HG03342 (cell line): ENCODE measurements at regions not wholly inside any gene's neighbourhood (a gene's known extent, or its start where the extent isn't known, plus 50 kb on each side); places are given as distances from the start of the nearest gene placed in this dataset.
"Not testable (repeated sequence)": the region's sequence is repeated elsewhere in the genome, so short reads cannot be mapped to it uniquely, and the experiment has no call there.

Experiments
- ATAC-seq: cut with Tn5 transposase; IDR thresholded peaks from one replicate; pipeline ENCODE4 v1.9.1; 2021; ENCODE audit warnings: mild to moderate bottlenecking, moderate library complexity; ENCODE audit not compliant: unreplicated experiment

DNA sequence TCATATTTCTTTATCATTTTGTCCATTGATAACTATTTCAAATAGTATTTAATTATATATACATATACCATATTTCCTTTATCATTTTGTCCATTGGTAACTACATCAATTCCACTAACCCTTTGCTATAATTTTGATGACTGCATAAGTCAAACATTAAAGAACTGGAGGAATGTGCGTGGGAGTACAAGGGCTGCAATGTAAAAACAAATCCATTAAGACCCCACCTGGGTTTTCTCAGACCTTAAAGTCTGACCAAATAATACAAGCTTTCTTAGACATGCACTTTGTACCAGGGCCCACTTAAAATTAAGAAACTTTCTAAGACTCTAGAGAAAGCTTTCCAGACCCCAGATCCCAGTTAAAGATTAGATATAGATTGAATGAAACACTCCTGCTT lies 1622.4 kb upstream of the PCDH10 start:
- no peak for ATAC-seq

DNA sequence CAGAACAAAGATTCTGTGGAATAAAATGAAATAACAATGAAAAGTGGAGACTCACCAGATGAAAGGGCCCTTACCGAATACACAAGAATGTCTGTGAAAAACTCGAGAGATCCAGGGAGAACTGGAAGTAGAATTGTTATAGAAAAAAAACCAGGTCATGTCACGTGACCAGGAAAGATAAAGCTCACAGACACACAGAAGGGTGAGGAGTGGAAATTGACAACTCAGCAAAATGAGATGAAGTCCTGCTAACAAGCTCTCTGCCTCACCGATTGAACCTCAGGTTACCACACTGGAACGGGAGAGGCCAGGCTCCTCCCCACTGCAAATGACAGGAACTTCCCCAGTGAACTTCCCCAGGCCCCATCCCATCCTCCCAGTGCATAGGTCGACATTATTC lies 1618.0 kb upstream of the PCDH10 start:
- no peak for ATAC-seq

DNA sequence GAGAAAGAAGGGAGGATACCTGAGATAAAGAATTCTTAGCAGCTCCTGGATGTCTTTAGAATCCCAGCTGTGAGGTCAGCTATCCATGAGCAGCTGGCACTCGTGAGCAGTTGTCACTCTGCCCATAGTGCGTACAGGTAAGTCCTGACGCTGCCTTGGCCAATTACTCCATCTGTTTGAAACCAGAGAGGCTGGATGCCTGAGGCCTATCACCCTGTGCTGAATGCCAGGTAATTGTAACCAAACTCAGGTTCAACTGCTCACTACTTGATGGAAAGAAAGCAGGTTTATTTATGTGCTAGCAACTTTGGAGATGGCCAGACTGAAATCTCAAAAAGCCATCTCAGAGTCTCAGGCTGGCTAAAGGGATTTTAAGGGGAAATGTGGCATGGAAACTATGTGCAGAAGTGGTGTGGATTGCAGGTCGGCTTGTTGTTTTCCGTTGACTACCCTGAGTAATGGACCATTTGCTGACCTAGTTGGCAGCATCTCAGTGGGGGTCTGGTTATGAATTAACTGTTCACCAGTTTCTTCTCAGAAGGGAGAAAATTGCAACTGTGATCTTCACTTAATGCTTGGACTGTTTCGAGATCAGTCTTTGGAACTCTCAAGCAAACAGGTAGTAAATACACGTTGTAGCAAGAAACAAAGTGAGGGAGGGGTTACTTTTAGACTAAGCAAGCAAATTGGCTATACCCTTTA lies 1614.0 kb upstream of the PCDH10 start:
- no peak for ATAC-seq

DNA sequence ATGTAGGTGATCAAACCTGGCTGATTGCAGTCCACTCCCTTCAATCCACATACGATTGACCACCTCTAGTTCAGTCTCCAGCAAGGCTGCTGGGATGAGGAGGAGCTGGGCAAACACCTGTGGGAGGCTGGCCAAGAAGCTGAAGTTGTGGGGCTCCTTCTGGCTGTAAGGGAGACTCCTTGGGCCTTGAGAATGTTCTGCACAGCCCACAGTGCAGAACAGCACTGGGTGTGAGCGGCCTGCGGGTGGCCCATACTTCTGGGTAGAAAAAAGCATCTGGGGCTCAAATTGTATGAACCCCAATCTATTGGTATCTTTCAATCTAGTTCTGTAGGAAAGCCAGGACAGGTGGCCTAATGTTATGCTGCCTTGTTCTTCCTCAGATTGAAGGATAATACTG lies 1608.8 kb upstream of the PCDH10 start:
- ATAC-seq: no peak

DNA sequence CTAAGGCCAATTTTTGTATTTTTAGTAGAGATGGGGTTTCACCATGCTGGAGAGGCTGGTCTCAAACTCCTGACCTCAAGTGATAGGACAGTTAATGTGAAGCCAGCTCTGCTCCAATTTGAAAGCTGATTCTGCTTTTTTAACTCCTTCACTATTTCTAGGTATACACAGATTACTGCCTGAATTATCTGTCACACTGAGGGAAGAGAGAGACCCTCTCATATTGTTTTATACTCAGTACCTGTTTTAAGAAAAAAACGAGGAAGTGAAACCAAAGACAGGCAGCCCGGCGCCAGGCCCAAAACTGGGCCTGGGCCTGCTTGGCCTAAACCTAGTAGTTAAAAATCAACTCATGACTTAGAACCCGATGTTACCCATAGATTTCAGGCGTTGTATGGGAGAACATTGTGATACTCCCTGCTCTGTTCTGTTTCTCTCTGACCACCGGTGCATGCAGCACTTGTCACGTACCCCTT lies 1601.5 kb upstream of the PCDH10 start:
- peak; percentile 67 for ATAC-seq

DNA sequence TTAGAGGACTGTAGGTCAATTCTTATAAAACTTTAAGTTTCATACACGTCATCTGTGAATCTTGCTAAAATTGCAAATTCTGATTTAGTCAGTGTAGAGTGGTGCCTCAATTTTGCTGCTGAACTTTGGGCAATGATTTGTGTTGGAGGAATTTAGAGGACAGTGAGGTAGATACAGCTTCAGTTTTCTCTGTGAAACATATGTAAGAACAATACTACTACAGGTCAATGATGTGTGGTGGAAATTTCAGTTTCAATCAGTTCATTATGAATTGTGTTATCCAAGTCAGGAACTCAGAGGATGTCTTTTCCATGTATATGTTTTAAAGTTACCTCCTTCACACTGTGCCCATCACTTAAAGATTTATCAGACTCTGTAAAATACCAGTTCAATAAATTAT lies 1597.8 kb upstream of the PCDH10 start:
- no peak for ATAC-seq

DNA sequence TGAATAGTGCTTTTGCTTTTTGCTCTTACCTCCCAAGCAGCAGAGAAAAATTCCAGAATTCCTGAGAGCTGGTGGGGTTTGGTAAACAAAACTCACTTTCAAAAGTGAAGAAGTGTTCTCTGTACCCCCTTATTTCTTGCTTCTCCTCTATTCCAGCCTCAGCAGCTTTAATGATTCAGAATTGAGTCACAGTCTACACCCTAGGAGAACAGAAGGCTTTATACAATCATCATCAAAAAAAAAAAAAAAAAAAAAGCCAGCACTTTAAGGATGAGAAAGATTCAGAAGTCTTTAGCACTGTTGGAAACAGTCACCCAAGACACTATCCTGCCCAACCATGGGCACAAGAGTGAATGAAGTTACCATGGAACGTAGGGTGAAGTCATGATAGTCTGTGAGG lies 1583.1 kb upstream of the PCDH10 start:
- ATAC-seq: no peak

DNA sequence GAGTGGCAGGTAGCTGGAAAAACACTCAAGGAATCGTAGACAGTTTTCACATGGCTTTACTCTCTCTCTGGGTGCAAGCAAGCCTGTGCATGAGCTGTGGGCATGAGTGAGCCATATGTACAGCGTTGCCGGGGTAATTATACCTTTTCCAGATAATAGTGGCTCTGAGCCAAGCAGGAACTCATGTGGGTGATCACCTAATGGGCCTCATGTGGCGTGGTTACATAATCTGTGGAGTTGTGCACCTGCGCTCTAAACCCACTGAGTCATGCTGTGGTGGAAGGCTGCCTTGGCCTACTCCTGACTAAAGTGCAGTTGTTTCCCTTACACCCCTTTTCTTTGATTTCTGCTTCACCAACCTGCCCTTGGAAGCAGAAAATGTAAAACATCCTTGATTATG lies 1564.5 kb upstream of the PCDH10 start:
- ATAC-seq: no peak

DNA sequence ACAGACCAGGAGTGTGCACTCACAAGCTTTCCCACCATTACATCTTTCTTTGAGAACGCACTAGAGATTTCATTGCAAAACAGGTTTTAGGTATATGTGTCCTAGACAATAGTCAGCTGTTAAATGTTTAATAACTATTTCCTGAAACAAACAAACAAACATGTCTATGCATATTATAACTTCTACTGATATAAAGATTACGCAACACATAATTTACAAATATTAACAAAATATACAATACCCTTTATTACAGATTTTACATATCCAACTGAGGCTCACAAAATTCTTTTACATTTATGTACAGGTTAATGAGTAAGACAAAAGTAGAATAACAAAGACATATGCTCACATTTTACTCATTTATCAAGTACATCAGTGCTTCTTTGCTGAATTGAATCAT lies 1554.0 kb upstream of the PCDH10 start:
- no peak for ATAC-seq

DNA sequence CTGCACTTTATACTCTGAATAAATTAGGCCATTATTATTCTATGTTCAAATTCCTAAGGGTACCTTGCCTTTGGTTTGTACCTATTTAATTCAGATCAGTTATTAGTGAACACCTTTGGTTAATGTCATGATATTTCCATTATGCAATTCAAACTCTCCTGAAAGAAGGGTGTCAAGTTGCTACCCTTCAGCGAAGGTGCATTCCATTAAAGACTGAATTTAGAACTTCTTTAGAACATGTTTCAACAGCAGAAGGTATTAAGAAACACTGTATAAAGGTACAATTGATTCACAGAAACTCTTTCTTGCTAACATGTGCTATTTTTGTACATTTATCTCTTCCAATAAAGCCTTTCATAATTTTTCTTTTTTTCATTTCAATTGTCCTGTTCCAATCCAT lies 1545.4 kb upstream of the PCDH10 start:
- no peak for ATAC-seq

DNA sequence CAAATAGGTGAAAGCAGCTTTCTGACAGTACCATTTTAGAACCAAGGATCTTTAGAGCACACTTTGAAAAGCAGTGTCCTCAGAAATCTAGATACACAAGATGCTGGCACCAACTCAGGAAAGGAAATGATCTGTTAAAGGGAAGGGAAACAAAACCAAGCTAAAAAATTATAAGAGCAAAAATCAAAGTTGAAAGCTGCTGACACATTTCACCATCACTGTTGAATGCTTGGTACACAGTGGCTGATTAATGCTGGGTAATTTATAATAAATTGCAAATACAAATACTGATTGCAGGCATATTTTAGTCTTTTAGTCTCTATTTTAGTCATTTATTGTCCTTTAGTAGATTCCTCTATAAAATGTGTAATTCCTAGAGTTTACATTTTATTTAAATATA lies 1540.1 kb upstream of the PCDH10 start:
- no peak for ATAC-seq

DNA sequence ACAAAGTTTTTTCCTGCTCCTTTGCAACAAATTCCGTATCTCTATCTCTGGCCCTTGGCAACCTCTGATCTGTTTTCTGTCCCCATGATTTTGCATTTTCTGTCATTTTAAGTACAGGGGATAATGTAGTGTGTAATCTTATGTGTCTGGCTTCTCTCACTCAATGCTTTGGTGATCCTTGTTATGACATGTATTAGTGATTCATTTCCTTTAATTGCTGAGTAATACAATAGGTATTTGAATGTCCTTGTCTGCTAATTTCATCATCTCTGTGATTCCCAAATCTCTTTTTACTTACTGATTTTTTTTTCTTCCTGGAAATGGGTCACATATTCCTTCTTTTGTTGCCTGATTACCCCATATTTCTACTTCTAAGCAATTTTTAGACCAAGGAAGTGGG lies 1538.6 kb upstream of the PCDH10 start:
- not testable (repeated sequence) for ATAC-seq

DNA sequence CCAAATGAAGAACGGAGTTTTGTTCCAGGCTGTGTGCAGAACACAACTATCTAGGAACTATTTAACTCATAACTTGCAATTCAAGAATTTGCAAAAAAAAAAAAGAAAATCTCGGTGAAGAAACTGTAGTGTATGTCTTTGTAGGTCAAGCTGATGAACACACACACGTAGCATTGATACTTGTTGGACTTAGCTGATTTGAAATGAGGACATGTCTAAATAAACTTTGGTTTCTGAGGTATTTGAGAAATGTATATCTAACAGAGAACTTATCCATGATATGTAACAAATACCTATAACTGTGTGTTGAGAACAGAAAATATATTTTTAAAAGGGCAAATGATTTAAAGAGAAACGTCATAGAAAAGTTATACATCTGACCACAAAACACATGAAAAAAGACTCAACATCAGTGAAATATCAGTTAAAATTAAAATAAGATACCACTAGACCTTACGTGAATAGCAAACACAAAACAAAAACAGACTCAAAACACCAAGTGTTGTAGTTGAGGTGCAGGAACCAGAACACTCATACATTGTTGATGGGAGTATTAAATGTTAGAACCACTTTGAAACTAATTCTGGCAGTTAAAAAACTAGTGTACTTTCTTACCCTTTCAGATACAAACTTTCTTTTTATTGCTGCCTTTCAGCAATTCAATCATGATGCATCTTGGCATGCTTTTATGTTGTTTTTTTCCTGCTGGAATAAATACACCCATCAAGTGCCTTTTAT lies 1535.8 kb upstream of the PCDH10 start:
- ATAC-seq: peak; percentile 51

DNA sequence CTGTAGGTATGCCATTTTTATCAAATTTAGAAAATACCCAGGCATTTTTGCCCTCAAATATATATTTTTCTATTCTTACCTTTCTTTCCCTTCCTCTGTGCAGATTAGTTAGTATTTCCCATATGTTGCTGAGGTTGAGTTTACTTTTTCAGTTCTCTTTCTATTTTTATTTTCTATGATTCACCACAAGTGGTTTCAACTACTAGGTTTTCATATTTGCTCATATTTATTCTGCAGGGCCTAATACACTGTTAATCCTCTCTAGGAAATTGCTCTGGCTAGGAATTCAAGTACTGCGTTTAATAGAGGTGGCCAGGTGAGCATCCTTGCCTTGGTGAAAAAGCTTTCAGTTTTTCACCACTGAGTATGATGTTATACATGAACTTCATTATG lies 1535.3 kb upstream of the PCDH10 start:
- peak; percentile 98 for ATAC-seq

DNA sequence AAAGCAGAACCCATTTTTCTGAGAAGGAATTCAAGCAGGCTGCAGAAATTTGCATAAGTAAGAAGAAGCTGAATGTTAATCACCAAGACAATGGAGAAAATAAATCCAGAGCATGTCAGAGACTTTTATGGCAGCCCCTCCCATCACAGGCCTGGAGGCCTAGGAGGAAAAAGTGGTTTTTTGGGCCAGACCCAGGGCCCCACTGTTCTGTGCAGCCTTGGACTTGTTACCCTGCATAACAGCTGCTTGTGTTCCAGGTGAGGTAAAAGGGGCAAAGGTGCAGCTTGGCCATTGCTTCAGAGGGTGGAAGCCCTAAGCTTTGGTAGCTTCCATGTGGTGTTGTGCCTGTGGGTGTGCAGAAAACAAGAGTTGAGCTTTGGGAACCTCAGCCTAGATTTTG lies 1516.2 kb upstream of the PCDH10 start:
- no peak for ATAC-seq

DNA sequence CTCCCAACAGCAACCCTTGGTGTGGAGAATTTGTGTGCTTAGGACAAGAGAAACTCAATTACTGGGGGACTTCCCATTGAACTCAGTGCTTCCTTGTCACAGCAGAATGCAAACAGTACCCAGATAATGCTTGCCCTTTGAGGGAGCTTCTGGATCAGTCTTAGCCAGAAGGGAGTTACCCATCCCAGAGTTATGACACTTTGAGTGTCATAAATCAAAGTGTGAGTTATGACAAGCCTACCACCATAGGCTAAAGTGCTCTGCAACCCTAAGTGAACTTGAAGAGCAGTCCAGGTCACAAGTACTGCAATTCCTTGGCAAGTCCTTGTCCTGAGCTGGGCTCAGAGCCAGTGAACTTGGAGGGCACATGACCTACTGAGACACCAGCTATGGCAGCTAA lies 1513.9 kb upstream of the PCDH10 start:
- no peak for ATAC-seq

DNA sequence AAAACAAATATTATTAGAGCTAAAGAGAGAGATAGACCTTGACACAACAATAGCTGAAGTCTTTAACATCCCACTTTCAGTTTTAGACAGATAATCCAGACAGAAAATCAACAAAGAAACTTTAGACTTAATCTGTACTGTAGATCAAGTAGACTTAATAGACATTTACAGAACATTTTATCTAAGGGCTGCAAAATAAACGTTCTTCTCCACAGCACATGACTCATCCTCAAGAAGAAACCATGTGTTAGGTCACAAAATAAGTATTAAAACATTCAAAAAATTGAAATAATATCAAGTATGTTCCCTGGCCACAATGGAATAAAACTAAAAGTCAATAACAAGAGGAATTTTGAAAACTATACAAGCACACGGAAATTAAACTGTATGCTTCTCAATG lies 1510.3 kb upstream of the PCDH10 start:
- ATAC-seq: no peak

DNA sequence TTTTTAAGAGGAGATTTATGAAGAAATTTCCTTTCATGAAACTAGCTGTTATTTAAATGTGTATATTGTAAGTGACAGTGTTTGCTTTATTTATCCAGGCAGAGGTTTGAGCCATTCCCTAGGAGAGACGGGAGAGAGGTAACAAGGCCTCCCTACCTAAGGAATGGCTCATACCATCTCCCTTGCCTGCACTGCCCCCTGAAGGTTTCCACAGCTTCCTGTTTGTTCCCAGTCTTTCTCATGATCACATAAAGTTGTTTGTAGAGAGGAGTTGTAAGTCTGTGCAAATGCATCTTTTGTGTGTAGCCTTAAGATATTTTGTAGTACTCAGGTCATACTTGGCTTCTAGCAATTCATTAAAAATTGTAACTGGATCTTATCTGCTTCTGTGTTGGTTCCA lies 1504.5 kb upstream of the PCDH10 start:
- peak; percentile 53 for ATAC-seq

DNA sequence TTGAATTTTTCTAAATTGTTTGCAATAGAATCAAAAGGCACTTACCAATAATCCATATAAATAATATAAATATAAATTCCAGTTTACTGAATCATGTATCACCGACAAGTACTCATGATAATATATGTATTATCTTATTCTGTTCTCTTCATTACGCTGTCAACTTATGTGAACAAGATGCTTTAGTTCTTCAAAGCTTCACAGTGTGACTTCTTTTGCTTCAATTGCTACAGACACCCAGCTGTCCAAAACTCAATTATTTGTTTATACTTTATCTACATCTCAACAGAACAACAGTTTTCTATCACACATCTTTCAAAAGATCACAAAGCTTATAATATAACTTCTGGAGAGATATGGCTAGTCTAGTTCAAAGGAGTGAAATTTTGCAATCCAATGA lies 1499.9 kb upstream of the PCDH10 start:
- no peak for ATAC-seq

DNA sequence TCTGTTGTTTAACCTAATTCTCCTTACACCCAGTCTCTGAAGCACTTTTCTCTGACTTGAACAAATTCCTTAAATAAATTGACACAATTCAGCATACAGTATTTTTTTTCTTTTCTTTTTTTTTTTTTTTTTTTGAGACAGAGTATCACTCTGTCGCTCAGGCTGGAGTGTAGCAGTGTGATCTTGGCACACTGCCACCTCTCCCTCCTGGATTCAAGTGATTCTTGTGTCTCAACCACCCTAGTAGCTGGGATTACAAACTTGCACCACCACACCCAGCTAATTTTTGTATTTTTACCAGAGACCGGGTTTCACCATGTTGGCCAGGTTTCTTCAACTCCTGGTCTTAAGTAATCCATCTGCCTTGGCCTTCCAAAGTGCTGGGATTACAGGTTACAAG lies 1498.1 kb upstream of the PCDH10 start:
- no peak for ATAC-seq

DNA sequence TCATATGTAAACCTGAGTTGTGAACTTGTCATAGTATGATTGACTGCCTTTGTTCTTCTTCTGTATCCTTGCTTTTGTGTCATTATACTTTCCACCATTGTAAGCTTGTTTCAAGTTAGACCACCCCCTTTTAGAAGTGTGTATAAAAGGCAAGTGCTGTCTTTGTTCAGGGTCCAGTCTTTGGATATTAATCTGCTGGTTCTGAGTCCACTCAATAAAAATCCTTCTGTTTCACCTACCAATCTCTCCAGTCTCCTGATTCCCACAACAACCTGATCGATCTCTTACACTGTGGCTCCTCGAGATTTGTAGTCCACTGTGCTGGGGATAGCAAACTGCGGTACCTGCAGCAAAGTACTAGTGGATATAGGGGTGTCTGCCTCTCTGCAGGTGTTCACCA lies 1465.8 kb upstream of the PCDH10 start:
- ATAC-seq: not testable (repeated sequence)

DNA sequence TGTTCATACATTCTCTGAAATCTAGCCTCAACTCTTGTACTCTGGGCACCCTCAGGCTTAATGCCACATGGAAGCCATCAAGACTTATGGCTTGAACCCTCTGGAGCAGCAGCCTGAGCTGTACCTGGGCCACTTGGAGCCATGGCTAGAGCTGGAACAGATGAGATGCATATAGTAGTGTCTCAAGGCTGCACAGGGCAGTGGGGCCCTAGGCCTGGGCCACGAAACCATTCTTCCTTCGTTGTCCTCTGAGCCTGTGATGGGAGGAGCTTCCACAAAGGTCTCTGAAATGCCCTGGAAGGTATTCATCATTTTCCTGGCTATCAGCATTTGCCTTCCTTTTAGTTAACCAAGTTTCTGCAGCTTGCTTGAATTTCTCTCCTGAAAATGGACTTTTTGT lies 1427.2 kb upstream of the PCDH10 start:
- ATAC-seq: no peak

DNA sequence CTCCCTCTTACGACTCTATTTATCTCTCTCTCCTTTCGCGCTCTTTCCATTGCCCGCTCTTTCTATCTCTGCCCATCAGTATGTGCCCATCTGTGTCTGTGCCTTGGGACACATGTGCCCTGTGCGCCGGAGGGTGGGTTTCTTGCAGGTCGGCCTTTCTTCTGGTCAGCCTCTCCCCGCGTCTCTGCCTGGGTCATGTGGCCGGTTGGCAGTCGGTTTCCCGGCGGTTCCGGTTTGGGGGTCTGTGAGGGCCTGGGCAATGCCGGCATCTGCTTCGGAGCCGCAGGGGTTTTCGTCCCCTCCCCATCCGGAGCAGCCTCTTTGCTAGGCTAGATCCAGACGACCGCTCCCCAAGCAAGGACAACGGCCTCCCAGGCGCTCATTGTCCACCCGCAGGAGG lies 1426.0 kb upstream of the PCDH10 start:
- ATAC-seq: not testable (repeated sequence)
